Karpas-422 (cell line): ENCODE measurements at regions not wholly inside any gene's neighbourhood (a gene's known extent, or its start where the extent isn't known, plus 50 kb on each side); places are given as distances from the start of the nearest gene placed in this dataset. TPM values are rescaled to one million over a fixed set of nuclear protein-coding genes. Genes with fewer than 3 reads are reported as not detected.

Source experiments
- small RNA-seq: library from RNA; depleted of rRNA; stranded (forward); fragments of <200 nt; gene quantifications from one replicate; pipeline ENCODE3, GENCODE V24; 2014

Small RNA genes lying in the stretch of these regions (small RNA-seq; reads per million reads assigned to genes)
- gene AC107626.1: not detected
